ENCODE measurements at regions not wholly inside any gene's neighbourhood (a gene's known extent, or its start where the extent isn't known, plus 50 kb on each side); places are given as distances from the start of the nearest gene placed in this dataset.

GRCh38 chr18:71529703-71530303 is 1014.3 kb downstream of the CBLN2 start:
- H3K9ac ChIP-seq = no peak overlapping the region
- H3K27me3 ChIP-seq = no peaks in the 10 kb centered on the region
- no peaks in the 10 kb centered on the region for H3K27me3 Mint-ChIP-seq (ENCODE audit: insufficient read depth, low read depth)
- H3K36me3 ChIP-seq = no peaks in the 10 kb centered on the region
- no peaks in the 10 kb centered on the region for H3K4me1 Mint-ChIP-seq
- H3K27ac Mint-ChIP-seq = no peak overlapping the region
- no peaks in the 10 kb centered on the region for H3K36me3 Mint-ChIP-seq
- no peak for DNase-seq (ENCODE audit: low spot score)
- no peak overlapping the region for H3K27ac ChIP-seq
- no peak overlapping the region for H3K4me3 Mint-ChIP-seq
- TF ChIP-seq EZH2phosphoT487 (IDR thresholded peaks at IDR 0.05) = no peak
- no peak for TF ChIP-seq CTCF (IDR thresholded peaks at IDR 0.05)
- no peak for TF ChIP-seq EZH2 (IDR thresholded peaks at IDR 0.05)
- H3K9me3 Mint-ChIP-seq = no peaks in the 10 kb centered on the region
- H3K79me2 ChIP-seq (ENCODE audit: low read depth) = no peaks in the 10 kb centered on the region
- H3K4me1 ChIP-seq = no peaks in the 10 kb centered on the region
- no peak overlapping the region for H2AFZ ChIP-seq (replicated peaks)
- H4K20me1 ChIP-seq (ENCODE audit: low read depth) = no peaks in the 10 kb centered on the region
- no peaks in the 10 kb centered on the region for H3K9me3 ChIP-seq (ENCODE audit: low read depth)
- no peaks in the 10 kb centered on the region for H3F3A ChIP-seq (ENCODE audit: low read depth)
- no peak overlapping the region for H3K4me2 ChIP-seq
- H3K4me3 ChIP-seq = no peak overlapping the region

GRCh38 chr18:71523483-71524435 is 1020.4 kb downstream of the CBLN2 start:
- Mint-ChIP-seq H3K36me3 (no peaks in the 10 kb centered on the region), H3K4me1 (no peaks in the 10 kb centered on the region), H3K9me3 (no peaks in the 10 kb centered on the region), H3K27ac (no peak overlapping the region), H3K4me3 (no peak overlapping the region), H3K27me3 (ENCODE audit: insufficient read depth, low read depth) (no peaks in the 10 kb centered on the region)
- TF ChIP-seq EZH2phosphoT487 (IDR thresholded peaks at IDR 0.05) (no peak), EZH2 (IDR thresholded peaks at IDR 0.05) (no peak), CTCF (IDR thresholded peaks at IDR 0.05) (no peak)
- no peak overlapping the region for H3K4me2 ChIP-seq
- no peaks in the 10 kb centered on the region for H3K9me3 ChIP-seq (ENCODE audit: low read depth)
- no peak for DNase-seq (ENCODE audit: low spot score)
- H3K27ac ChIP-seq = no peak overlapping the region
- no peaks in the 10 kb centered on the region for H4K20me1 ChIP-seq (ENCODE audit: low read depth)
- H3K27me3 ChIP-seq = no peaks in the 10 kb centered on the region
- no peaks in the 10 kb centered on the region for H3K79me2 ChIP-seq (ENCODE audit: low read depth)
- no peak overlapping the region for H3K4me3 ChIP-seq
- H3K4me1 ChIP-seq = no peaks in the 10 kb centered on the region
- H3F3A ChIP-seq (ENCODE audit: low read depth) = no peaks in the 10 kb centered on the region
- no peak overlapping the region for H3K9ac ChIP-seq
- no peak overlapping the region for H2AFZ ChIP-seq (replicated peaks)
- no peaks in the 10 kb centered on the region for H3K36me3 ChIP-seq

- H3K9me3 ChIP-seq (ENCODE audit: low read depth) = no peaks in the 10 kb centered on the region
- no peaks in the 10 kb centered on the region for H3K27me3 ChIP-seq
- H3K36me3 ChIP-seq = no peaks in the 10 kb centered on the region
- H3K27me3 Mint-ChIP-seq (ENCODE audit: insufficient read depth, low read depth) = no peaks in the 10 kb centered on the region
- no peak overlapping the region for H3K27ac ChIP-seq
- no peaks in the 10 kb centered on the region for H3K79me2 ChIP-seq (ENCODE audit: low read depth)
- no peak for TF ChIP-seq CTCF (IDR thresholded peaks at IDR 0.05)
- no peak for TF ChIP-seq EZH2phosphoT487 (IDR thresholded peaks at IDR 0.05)
- no peak for TF ChIP-seq EZH2 (IDR thresholded peaks at IDR 0.05)
- no peak overlapping the region for H2AFZ ChIP-seq (replicated peaks)
- H4K20me1 ChIP-seq (ENCODE audit: low read depth) = no peaks in the 10 kb centered on the region
- no peak overlapping the region for H3K27ac Mint-ChIP-seq
- no peaks in the 10 kb centered on the region for H3K9me3 Mint-ChIP-seq
- no peaks in the 10 kb centered on the region for H3F3A ChIP-seq (ENCODE audit: low read depth)
- H3K4me3 Mint-ChIP-seq = no peak overlapping the region
- H3K9ac ChIP-seq = no peak overlapping the region
- no peaks in the 10 kb centered on the region for H3K4me1 Mint-ChIP-seq
- H3K4me3 ChIP-seq = no peak overlapping the region
- no peaks in the 10 kb centered on the region for H3K4me1 ChIP-seq
- H3K4me2 ChIP-seq = no peak overlapping the region
- no peak for DNase-seq (ENCODE audit: low spot score)
- no peaks in the 10 kb centered on the region for H3K36me3 Mint-ChIP-seq
Measured at GRCh38 chr18:71505526-71505925, 1038.6 kb downstream of the CBLN2 start.
